Sigmoid colon (tissue), 4 donors: ENCODE measurements at regions not wholly inside any gene's neighbourhood (a gene's known extent, or its start where the extent isn't known, plus 50 kb on each side); places are given as distances from the start of the nearest gene placed in this dataset.

ENCODE experiments used
- CTCF ChIP-seq, 4 experiments: fragments of 450-650 bp in 3 of 4; fragments of 200-600 bp in 1 of 4; IDR thresholded peaks; one replicate each; pipeline ENCODE4 v1.5.1; 2016 to 2019; ENCODE audit warnings: antibody characterized with exemption in 4 of 4, mild to moderate bottlenecking in 3 of 4, moderate library complexity in 2 of 4
- EP300 ChIP-seq, 4 donors: sonication (generic); formaldehyde crosslinking; IDR thresholded peaks; one replicate each; pipeline ENCODE4 v1.6.1; 2017; ENCODE audit warnings: antibody characterized with exemption in 4 of 4
- POLR2A ChIP-seq, 2 donors: fragments of 450-650 bp; IDR thresholded peaks; one replicate each; pipeline ENCODE4 v1.6.1; 2016; ENCODE audit warnings: antibody characterized with exemption in 2 of 2, mild to moderate bottlenecking in 2 of 2, moderate library complexity in 2 of 2
- POLR2AphosphoS5 ChIP-seq, 4 donors: sonication (generic); formaldehyde crosslinking; IDR thresholded peaks; one replicate each; pipeline ENCODE4 v1.6.1; 2017; ENCODE audit warnings: antibody characterized with exemption in 4 of 4

GRCh38 chr5:124502551-124502950 lies 243.9 kb downstream of the ZNF608 start:
- TF ChIP-seq CTCF (IDR thresholded peaks at IDR 0.05): no peak
- TF ChIP-seq EP300 (IDR thresholded peaks at IDR 0.05): no peak
- TF ChIP-seq POLR2AphosphoS5 (IDR thresholded peaks at IDR 0.05): no peak
- TF ChIP-seq POLR2A (IDR thresholded peaks at IDR 0.05): no peak
